PC-9 (cell line): ENCODE measurements at regions not wholly inside any gene's neighbourhood (a gene's known extent, or its start where the extent isn't known, plus 50 kb on each side); places are given as distances from the start of the nearest gene placed in this dataset.
"Not testable (repeated sequence)": the region's sequence is repeated elsewhere in the genome, so short reads cannot be mapped to it uniquely, and the experiment has no call there.

Source experiments
- BruUV-seq: library from RNA; stranded (reverse); fragments of 400-500 nt; replicated peaks from 2 replicates; lab custom pipeline; 2021; lab: Mats Ljungman, UMichigan
- CTCF ChIA-PET: fragments of 300-600 bp; sonication (Branson Sonifier 250); formaldehyde crosslinking; loops from one replicate; lab custom pipeline; 2022; ENCODE audit warnings: antibody characterized with exemption; lab: Charles Lee
- POLR2A ChIA-PET: fragments of 300-600 bp; sonication (Branson Sonifier 250); formaldehyde crosslinking; loops from one replicate; lab custom pipeline; 2022; ENCODE audit warnings: antibody characterized with exemption; ENCODE audit not compliant: unreplicated experiment; lab: Charles Lee
- DNase-seq, 2 experiments: peaks; one replicate each; pipeline versions ENCODE4 v3.0.0 to v3.0.0-alpha.2; 2015 to 2022; ENCODE audit warnings: mixed read lengths in 1 of 2
- H2AFZ ChIP-seq: fragments of 200-600 bp; sonication (generic); 2 replicates; pipeline ENCODE4 v1.8.1; 2017; ENCODE audit warnings: antibody characterized with exemption
- H3F3A ChIP-seq: fragments of 200-600 bp; sonication (generic); 2 replicates; pipeline ENCODE4 v1.8.1; 2017; ENCODE audit warnings: antibody characterized with exemption, mild to moderate bottlenecking, low read depth; ENCODE audit not compliant: insufficient read depth
- H3K27ac ChIP-seq: fragments of 200-600 bp; sonication (generic); 2 replicates; pipeline ENCODE4 v1.6.1; 2016; ENCODE audit warnings: mixed run types
- H3K27me3 ChIP-seq: fragments of 200-600 bp; sonication (generic); 2 replicates; pipeline ENCODE4 v1.6.1; 2016; ENCODE audit warnings: low read depth, mixed run types; ENCODE audit not compliant: insufficient read depth
- H3K36me3 ChIP-seq: fragments of 200-600 bp; sonication (generic); 2 replicates; pipeline ENCODE4 v1.6.1; 2016; ENCODE audit warnings: low read depth, mixed run types
- H3K4me1 ChIP-seq: fragments of 200-600 bp; sonication (generic); replicated peaks from 2 replicates; pipeline ENCODE4 v1.6.1; 2016; ENCODE audit warnings: mixed run types; ENCODE audit not compliant: insufficient read depth
- H3K4me2 ChIP-seq: fragments of 200-600 bp; sonication (generic); 2 replicates; pipeline ENCODE4 v1.6.1; 2017; ENCODE audit warnings: mixed run types
- H3K4me3 ChIP-seq: fragments of 200-600 bp; sonication (generic); 2 replicates; pipeline ENCODE4 v1.6.1; 2016; ENCODE audit warnings: mixed run types
- H3K79me2 ChIP-seq: fragments of 200-600 bp; sonication (generic); 2 replicates; pipeline ENCODE4 v1.6.1; 2017; ENCODE audit warnings: low read depth, mixed run types
- H3K9me2 ChIP-seq: fragments of 200-600 bp; sonication (generic); 2 replicates; pipeline ENCODE4 v1.8.1; 2017; ENCODE audit warnings: mild to moderate bottlenecking; ENCODE audit not compliant: insufficient read depth
- H3K9me3 ChIP-seq: fragments of 200-600 bp; sonication (generic); 2 replicates; pipeline ENCODE4 v1.8.1; 2016; ENCODE audit warnings: low read depth; ENCODE audit not compliant: insufficient read depth
- H4K20me1 ChIP-seq: fragments of 200-600 bp; sonication (generic); 2 replicates; pipeline ENCODE4 v1.8.1; 2017; ENCODE audit not compliant: insufficient read depth
- EZH2 ChIP-seq: fragments of 200-600 bp; sonication (generic); IDR thresholded peaks from 2 replicates; pipeline ENCODE4 v1.8.0; 2017; ENCODE audit warnings: antibody characterized with exemption, low read depth
- intact Hi-C: fragments of 100-400 bp; cut with micrococcal nuclease; formaldehyde crosslinking; loops from one replicate; pipeline ENCODE4 v1.10.0; 2022; ENCODE audit not compliant: unreplicated experiment
- TF ChIP-seq, protein P1 (sequence below): fragments of 200-600 bp; sonication (generic); conservative IDR thresholded peaks from 2 replicates; pipeline ENCODE4 v1.6.1; 2017; ENCODE audit warnings: mixed run types, antibody characterized with exemption, mild to moderate bottlenecking, moderate library complexity

GRCh38 chr3:164360078-164360578 is 718.2 kb downstream of the SI start:
- Histone ChIP-seq H3K27me3 (no peaks in the 10 kb centered on the region), H3K4me2 (0 out of 2 replicates have a peak overlapping the region, but pooled peaks have one; percentile 25), H3K36me3 (no peaks in the 10 kb centered on the region), H3F3A (no peaks in the 10 kb centered on the region), H3K9me3 (no peaks in the 10 kb centered on the region), H4K20me1 (no peaks in the 10 kb centered on the region), H3K4me1 (no peaks in the 10 kb centered on the region), H2AFZ (peak overlapping the region; percentile 19; the same call in 1 of the 2 replicates), H3K79me2 (no peaks in the 10 kb centered on the region), H3K9me2 (no peaks in the 10 kb centered on the region), H3K4me3 (no peak overlapping the region), H3K27ac (no peak overlapping the region)
- POLR2A ChIA-PET = no interaction called here
- intact Hi-C loops = no loop called here
- TF ChIP-seq, protein P1, sequence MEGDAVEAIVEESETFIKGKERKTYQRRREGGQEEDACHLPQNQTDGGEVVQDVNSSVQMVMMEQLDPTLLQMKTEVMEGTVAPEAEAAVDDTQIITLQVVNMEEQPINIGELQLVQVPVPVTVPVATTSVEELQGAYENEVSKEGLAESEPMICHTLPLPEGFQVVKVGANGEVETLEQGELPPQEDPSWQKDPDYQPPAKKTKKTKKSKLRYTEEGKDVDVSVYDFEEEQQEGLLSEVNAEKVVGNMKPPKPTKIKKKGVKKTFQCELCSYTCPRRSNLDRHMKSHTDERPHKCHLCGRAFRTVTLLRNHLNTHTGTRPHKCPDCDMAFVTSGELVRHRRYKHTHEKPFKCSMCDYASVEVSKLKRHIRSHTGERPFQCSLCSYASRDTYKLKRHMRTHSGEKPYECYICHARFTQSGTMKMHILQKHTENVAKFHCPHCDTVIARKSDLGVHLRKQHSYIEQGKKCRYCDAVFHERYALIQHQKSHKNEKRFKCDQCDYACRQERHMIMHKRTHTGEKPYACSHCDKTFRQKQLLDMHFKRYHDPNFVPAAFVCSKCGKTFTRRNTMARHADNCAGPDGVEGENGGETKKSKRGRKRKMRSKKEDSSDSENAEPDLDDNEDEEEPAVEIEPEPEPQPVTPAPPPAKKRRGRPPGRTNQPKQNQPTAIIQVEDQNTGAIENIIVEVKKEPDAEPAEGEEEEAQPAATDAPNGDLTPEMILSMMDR = no peak
- no peak for TF ChIP-seq EZH2
- no peak for DNase-seq
- no TSS peak for BruUV-seq
- CTCF ChIA-PET = no interaction called here

DNA sequence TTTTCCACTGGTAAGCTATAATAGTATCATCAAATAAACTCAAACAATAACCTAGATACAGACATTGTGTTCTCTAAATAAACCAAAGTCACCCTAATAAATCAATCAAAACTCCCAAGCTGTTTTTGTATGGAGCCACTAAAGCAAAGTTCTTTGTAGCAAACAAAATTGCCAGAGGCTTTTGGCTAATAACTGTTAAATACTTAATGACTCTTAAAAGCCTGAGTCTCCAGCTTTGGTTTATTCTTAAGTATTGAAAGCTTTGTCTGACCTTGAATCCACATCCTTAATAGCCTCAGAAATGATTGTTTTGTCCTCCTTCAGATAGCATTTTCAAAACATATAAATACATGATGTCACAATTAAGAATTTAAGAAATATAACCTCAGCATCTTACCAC is 725.3 kb downstream of the SI start:
- H3K4me1 ChIP-seq = no peaks in the 10 kb centered on the region
- intact Hi-C loops = no loop called here
- TF ChIP-seq EZH2 = no peak
- TF ChIP-seq, protein P1 = no peak
- H3K27me3 ChIP-seq = no peaks in the 10 kb centered on the region
- CTCF ChIA-PET = no interaction called here
- DNase-seq = no peak
- H3F3A ChIP-seq = no peaks in the 10 kb centered on the region
- H3K9me3 ChIP-seq = no peaks in the 10 kb centered on the region
- H3K79me2 ChIP-seq = no peaks in the 10 kb centered on the region
- POLR2A ChIA-PET = no interaction called here
- H2AFZ ChIP-seq = no peak overlapping the region
- no peak overlapping the region for H3K27ac ChIP-seq
- no peaks in the 10 kb centered on the region for H4K20me1 ChIP-seq
- H3K9me2 ChIP-seq = no peaks in the 10 kb centered on the region
- no TSS peak for BruUV-seq
- no peak overlapping the region for H3K4me3 ChIP-seq
- no peaks in the 10 kb centered on the region for H3K36me3 ChIP-seq
- H3K4me2 ChIP-seq = no peak overlapping the region

GRCh38 chr3:164351131-164351530 is 727.2 kb downstream of the SI start:
- no peak for TF ChIP-seq EZH2
- TF ChIP-seq, protein P1 = no peak
- Histone ChIP-seq H3K4me3 (no peak overlapping the region), H3K79me2 (no peaks in the 10 kb centered on the region), H3K27me3 (no peaks in the 10 kb centered on the region), H2AFZ (no peak overlapping the region), H3K27ac (no peak overlapping the region), H3F3A (no peaks in the 10 kb centered on the region), H4K20me1 (no peaks in the 10 kb centered on the region), H3K9me3 (no peaks in the 10 kb centered on the region), H3K36me3 (no peaks in the 10 kb centered on the region), H3K4me1 (no peaks in the 10 kb centered on the region), H3K4me2 (no peak overlapping the region), H3K9me2 (no peaks in the 10 kb centered on the region)
- no TSS peak for BruUV-seq
- DNase-seq = no peak
- intact Hi-C loops = no loop called here
- ChIA-PET POLR2A (no interaction called here), CTCF (no interaction called here)

- H3K4me3 ChIP-seq, BruUV-seq, intact Hi-C loops, H2AFZ ChIP-seq, H3K27ac ChIP-seq, H4K20me1 ChIP-seq, CTCF ChIA-PET, H3K4me2 ChIP-seq, H3K9me2 ChIP-seq, H3F3A ChIP-seq, H3K27me3 ChIP-seq, H3K9me3 ChIP-seq, H3K36me3 ChIP-seq, H3K4me1 ChIP-seq, POLR2A ChIA-PET, DNase-seq, H3K79me2 ChIP-seq: not testable (repeated sequence)
These were observed 736.1 kb downstream of the SI start for GRCh38 chr3:164342206-164342605.
